ENCODE measurements at regions not wholly inside any gene's neighbourhood (a gene's known extent, or its start where the extent isn't known, plus 50 kb on each side); places are given as distances from the start of the nearest gene placed in this dataset.

- no peak for TF ChIP-seq ZMAT5 (CRISPR knock-in tag; IDR thresholded peaks at IDR 0.05; ENCODE audit: borderline replicate concordance, low read depth)
- no peak for TF ChIP-seq NR2C2 (CRISPR knock-in tag; IDR thresholded peaks at IDR 0.05; ENCODE audit: borderline replicate concordance)
- TF ChIP-seq POLR2A (IDR thresholded peaks at IDR 0.05; ENCODE audit: insufficient read depth in 1 of 2, low read depth in 2 of 2, low read length in 2 of 2): no peak
- no peak for TF ChIP-seq ZBTB2 (CRISPR knock-in tag; IDR thresholded peaks at IDR 0.05; ENCODE audit: low read depth)
- TF ChIP-seq CREB1 (IDR thresholded peaks at IDR 0.05): no peak
- TF ChIP-seq CREB1 (CRISPR knock-in tag; IDR thresholded peaks at IDR 0.05): no peak
- no peak for TF ChIP-seq GABPA (IDR thresholded peaks at IDR 0.05; ENCODE audit: low read depth, low read length)
- no peak for TF ChIP-seq GABPA (CRISPR knock-in tag; IDR thresholded peaks at IDR 0.05; ENCODE audit: low read depth)
- no peak for TF ChIP-seq ZNF235 (CRISPR knock-in tag; IDR thresholded peaks at IDR 0.05; ENCODE audit: borderline replicate concordance)
- no peak for TF ChIP-seq CTCF (CRISPR knock-in tag; IDR thresholded peaks at IDR 0.05)
- no peak for TF ChIP-seq ZNF83 (CRISPR knock-in tag; IDR thresholded peaks at IDR 0.05; ENCODE audit: borderline replicate concordance)
Measured at GRCh38 chr2:129548880-129549279, 430.6 kb upstream of the RAB6C start.
